HepG2 (cell line): ENCODE measurements at regions not wholly inside any gene's neighbourhood (a gene's known extent, or its start where the extent isn't known, plus 50 kb on each side); places are given as distances from the start of the nearest gene placed in this dataset.

Experiments used
- ATAC-seq: fragments of 200-7000 bp; cut with Tn5 transposase; 3 replicates; pipeline ENCODE4 v1.9.1; 2020; ENCODE audit warnings: mild to moderate bottlenecking, moderate library complexity
- BruUV-seq: library from RNA; stranded (reverse); fragments of 400-500 nt; replicated peaks from 2 replicates; lab custom pipeline; 2021; lab: Mats Ljungman, UMichigan
- CTCF ChIA-PET: fragments of 300-600 bp; formaldehyde crosslinking; extraction: SDS; loops from one replicate; lab custom pipeline; 2021; ENCODE audit warnings: low total read pairs, inconsistent platforms, low intra/inter-chr PET ratio; lab: Yijun Ruan, JAX
- POLR2A ChIA-PET: fragments of 350-600 bp; sonication (Branson Sonifier 250); formaldehyde crosslinking; loops from one replicate; lab custom pipeline; 2020; ENCODE audit warnings: antibody characterized with exemption, inconsistent platforms; lab: Yijun Ruan, JAX
- DNase-seq: peaks from one replicate; pipeline ENCODE4 v3.0.0-alpha.2; 2015; ENCODE audit warnings: low spot score
- FAIRE-seq: peaks from 3 replicates; lab custom pipeline; 2011; peaks lifted over from hg19 to GRCh38; lab: Jason Lieb, UNC
- H2AFZ ChIP-seq: one replicate; pipeline ENCODE4 v1.6.1; 2011; ENCODE audit warnings: low read length, inconsistent platforms
- H3K27ac ChIP-seq: fragments of 300-600 bp; 3 replicates; pipeline ENCODE4 v1.8.0; 2011; ENCODE audit warnings: mixed run types, mild to moderate bottlenecking, mixed read lengths, low read length, inconsistent platforms; ENCODE audit not compliant: insufficient read depth; ENCODE audit errors: extremely low read length
- H3K27me3 ChIP-seq, 2 experiments: fragments of 200-600 bp in 1 of 2; 2 replicates in 1 of 2; 3 replicates in 1 of 2; pipeline versions ENCODE4 v1.6.0 to v1.8.0; 2011; ENCODE audit warnings: low read length in 2 of 2, mild to moderate bottlenecking in 2 of 2, moderate library complexity in 2 of 2, inconsistent platforms in 1 of 2; ENCODE audit not compliant: insufficient read depth in 2 of 2, control insufficient read depth in 1 of 2
- H3K36me3 ChIP-seq, 2 experiments: fragments of 200-600 bp in 1 of 2; replicated peaks in 1 of 2; 2 replicates in 1 of 2; 3 replicates in 1 of 2; pipeline versions ENCODE4 v1.5.1 to v1.8.0; 2011; ENCODE audit warnings: low read length in 2 of 2, inconsistent platforms in 1 of 2; ENCODE audit not compliant: insufficient read depth in 2 of 2, control insufficient read depth in 1 of 2
- H3K4me1 ChIP-seq: 2 replicates; pipeline ENCODE4 v1.5.1; 2012; ENCODE audit warnings: low read length, inconsistent platforms; ENCODE audit not compliant: insufficient read depth
- H3K4me2 ChIP-seq: 2 replicates; pipeline ENCODE4 v1.6.0; 2011; ENCODE audit warnings: low read depth, low read length, inconsistent platforms
- H3K4me3 ChIP-seq, 3 experiments: fragments of 200-600 bp in 1 of 3; sonication (generic), shearing (Covaris generic) in 1 of 3; replicated peaks in 1 of 3; 2 replicates each; pipeline ENCODE4 v1.5.1; 2011 to 2016; ENCODE audit warnings: low read length in 3 of 3, inconsistent platforms in 2 of 3, low read depth in 2 of 3, mild to moderate bottlenecking in 2 of 3, control low read depth in 1 of 3, mixed read lengths in 1 of 3; ENCODE audit not compliant: insufficient read depth in 1 of 3
- H3K79me2 ChIP-seq: one replicate; pipeline ENCODE4 v1.6.1; 2011; ENCODE audit warnings: low read length, inconsistent platforms; ENCODE audit not compliant: insufficient read depth
- H3K9ac ChIP-seq: 2 replicates; pipeline ENCODE4 v1.6.0; 2011; ENCODE audit warnings: mild to moderate bottlenecking, low read depth, low read length, inconsistent platforms; ENCODE audit not compliant: insufficient read depth
- H3K9me3 ChIP-seq: 2 replicates; pipeline ENCODE4 v1.5.1; 2012; ENCODE audit warnings: mild to moderate bottlenecking, low read length
- H4K20me1 ChIP-seq: 2 replicates; pipeline ENCODE4 v1.6.0; 2011; ENCODE audit warnings: inconsistent platforms, mild to moderate bottlenecking, low read length, moderate library complexity; ENCODE audit not compliant: insufficient read depth
- AKAP8 ChIP-seq: sonication (generic); formaldehyde crosslinking; IDR thresholded peaks from 2 replicates; pipeline ENCODE4 v1.5.1; 2020; ENCODE audit warnings: mild to moderate bottlenecking, missing genetic modification reagents
- DNMT1 ChIP-seq: sonication (generic); formaldehyde crosslinking; IDR thresholded peaks from 2 replicates; pipeline ENCODE4 v1.5.1; 2020; ENCODE audit warnings: mild to moderate bottlenecking, missing genetic modification reagents
- HMGA1 ChIP-seq: sonication (generic); formaldehyde crosslinking; conservative IDR thresholded peaks from 2 replicates; pipeline ENCODE4 v1.4.0; 2020; ENCODE audit warnings: missing genetic modification reagents
- HNF4G ChIP-seq, 2 experiments: sonication (generic) in 1 of 2; formaldehyde crosslinking in 1 of 2; IDR thresholded peaks; 2 replicates each; pipeline versions ENCODE4 v1.4.0 to v1.6.1; 2011 to 2020; ENCODE audit warnings: borderline replicate concordance in 2 of 2, low read depth in 2 of 2, mild to moderate bottlenecking in 2 of 2, low read length in 1 of 2, missing genetic modification reagents in 1 of 2, moderate library complexity in 1 of 2
- IRF2 ChIP-seq: IDR thresholded peaks from 2 replicates; pipeline ENCODE4 v1.6.1; 2018; ENCODE audit warnings: missing genetic modification reagents, missing compliant biosample characterization
- KLF6 ChIP-seq: IDR thresholded peaks from 2 replicates; pipeline ENCODE4 v1.8.0; 2016; ENCODE audit warnings: missing biosample characterization, missing genetic modification reagents
- MEIS1 ChIP-seq: sonication (generic); formaldehyde crosslinking; IDR thresholded peaks from 2 replicates; pipeline ENCODE4 v1.9.0; 2021; ENCODE audit warnings: mild to moderate bottlenecking, missing genetic modification reagents, moderate library complexity, borderline replicate concordance
- MIXL1 ChIP-seq: IDR thresholded peaks from 2 replicates; pipeline ENCODE4 v1.6.1; 2016
- NFKBIZ ChIP-seq: IDR thresholded peaks from 2 replicates; pipeline ENCODE4 v1.6.1; 2018; ENCODE audit warnings: missing genetic modification reagents, missing compliant biosample characterization
- SMAD1 ChIP-seq: sonication (generic); formaldehyde crosslinking; IDR thresholded peaks from 2 replicates; pipeline ENCODE4 v1.4.0; 2020; ENCODE audit warnings: missing genetic modification reagents, low read depth, mild to moderate bottlenecking, borderline replicate concordance
- ZKSCAN5 ChIP-seq: sonication (generic); formaldehyde crosslinking; IDR thresholded peaks from 2 replicates; pipeline ENCODE4 v1.5.1; 2020; ENCODE audit warnings: mild to moderate bottlenecking, missing genetic modification reagents
- ZNF24 ChIP-seq: fragments of 450-650 bp; IDR thresholded peaks from 2 replicates; pipeline ENCODE4 v1.6.1; 2017; ENCODE audit warnings: antibody characterized with exemption, mild to moderate bottlenecking
- ZNF3 ChIP-seq: IDR thresholded peaks from 2 replicates; pipeline ENCODE4 v1.7.0; 2017; ENCODE audit warnings: inconsistent platforms
- ZNF33B ChIP-seq: sonication (generic); formaldehyde crosslinking; IDR thresholded peaks from 2 replicates; pipeline ENCODE4 v1.5.1; 2020; ENCODE audit warnings: mild to moderate bottlenecking, missing genetic modification reagents
- ZNF44 ChIP-seq: sonication (generic); formaldehyde crosslinking; IDR thresholded peaks from 2 replicates; pipeline ENCODE4 v1.5.1; 2020; ENCODE audit warnings: mild to moderate bottlenecking, missing genetic modification reagents
- ZNF451 ChIP-seq: sonication (generic); formaldehyde crosslinking; IDR thresholded peaks from 2 replicates; pipeline ENCODE4 v1.5.0; 2020; ENCODE audit warnings: mild to moderate bottlenecking, missing genetic modification reagents
- ZNF577 ChIP-seq: sonication (generic); formaldehyde crosslinking; IDR thresholded peaks from 2 replicates; pipeline ENCODE4 v1.4.0; 2020; ENCODE audit warnings: mild to moderate bottlenecking, low read depth, missing genetic modification reagents, borderline replicate concordance
- WGBS: methylation state at CpG from one replicate; pipeline ENCODE4 v1.1.6; 2017; ENCODE audit warnings: low lambda C conversion rate; 5-methylcytosine and 5-hydroxymethylcytosine counted together
- in situ Hi-C: cut with HindIII; loops from 2 replicates; pipeline ENCODE4 v1.10.0; 2017; ENCODE audit warnings: low pct_unique_long_range_greater_than_20kb; ENCODE audit not compliant: extremely low pct_ligation_motif_present
- intact Hi-C: fragments of 100-400 bp; cut with micrococcal nuclease; formaldehyde crosslinking; loops from one replicate; pipeline ENCODE4 v1.10.0; 2022; ENCODE audit not compliant: unreplicated experiment
- TF ChIP-seq, protein P1 (sequence below): sonication (generic); formaldehyde crosslinking; IDR thresholded peaks from 2 replicates; pipeline ENCODE4 v1.4.0; 2020; ENCODE audit warnings: missing genetic modification reagents
- TF ChIP-seq, protein P2 (sequence below): sonication (generic); formaldehyde crosslinking; IDR thresholded peaks from 2 replicates; pipeline ENCODE4 v1.5.0; 2020; ENCODE audit warnings: mild to moderate bottlenecking, missing genetic modification reagents
- TF ChIP-seq, protein P3 (sequence below): sonication (generic); formaldehyde crosslinking; IDR thresholded peaks from 2 replicates; pipeline ENCODE4 v1.9.0; 2021; ENCODE audit warnings: missing genetic modification reagents, mild to moderate bottlenecking, borderline replicate concordance

DNA sequence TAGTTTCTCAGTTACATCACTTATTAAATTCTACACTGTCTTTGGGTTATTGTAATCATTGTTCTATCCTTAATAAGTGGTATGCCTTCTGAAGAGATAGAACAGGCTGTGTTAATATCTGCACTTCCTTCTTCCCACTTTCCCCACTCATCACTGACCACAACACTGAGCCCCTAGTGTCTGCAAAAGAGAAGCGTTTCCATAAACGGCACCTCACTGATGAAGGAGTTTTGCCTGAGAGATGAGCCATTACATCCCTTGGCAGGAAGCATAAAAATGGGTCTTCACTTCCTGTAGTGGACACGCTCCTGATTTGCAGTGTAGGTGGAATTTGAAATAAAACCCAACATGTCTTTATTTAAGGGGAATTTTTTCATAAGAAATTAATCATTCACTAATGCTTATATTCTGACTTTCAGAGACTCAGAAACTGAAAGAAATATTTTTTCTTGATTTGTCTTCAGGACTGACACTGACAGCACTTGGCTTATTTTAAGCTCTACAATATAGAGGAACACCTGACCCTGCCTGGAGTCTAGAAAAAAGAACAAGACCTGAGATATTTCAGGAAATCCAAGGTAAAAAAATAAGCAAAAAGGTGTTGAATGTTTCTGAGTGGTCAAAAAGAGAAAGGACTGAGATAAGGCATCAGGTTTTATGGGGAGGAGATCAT lies 275.3 kb downstream of the RAD51AP2 start:
- in situ Hi-C loops = no loop called here

DNA sequence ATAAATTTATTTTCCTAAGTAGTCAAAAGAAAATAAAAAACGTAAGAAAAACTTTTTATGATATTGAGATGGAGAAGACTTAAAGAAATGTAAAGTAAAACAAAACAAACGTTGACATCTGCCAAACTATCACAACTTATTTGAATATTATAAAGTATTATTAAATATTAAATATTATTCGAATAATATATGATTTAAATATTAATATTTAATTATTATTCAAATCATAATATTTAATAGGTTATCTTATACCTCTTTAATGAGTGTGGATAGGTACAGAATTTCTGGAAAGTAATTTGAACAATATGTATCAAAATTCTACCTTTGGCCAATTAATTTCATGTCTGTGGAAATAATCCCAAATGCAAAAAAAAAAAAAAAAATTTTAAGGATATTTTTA lies 278.7 kb downstream of the RAD51AP2 start:
- no peaks in the 10 kb centered on the region for H3K79me2 ChIP-seq
- POLR2A ChIA-PET = no interaction called here
- no peak for TF ChIP-seq AKAP8 (CRISPR knock-in tag)
- TF ChIP-seq, protein P1, sequence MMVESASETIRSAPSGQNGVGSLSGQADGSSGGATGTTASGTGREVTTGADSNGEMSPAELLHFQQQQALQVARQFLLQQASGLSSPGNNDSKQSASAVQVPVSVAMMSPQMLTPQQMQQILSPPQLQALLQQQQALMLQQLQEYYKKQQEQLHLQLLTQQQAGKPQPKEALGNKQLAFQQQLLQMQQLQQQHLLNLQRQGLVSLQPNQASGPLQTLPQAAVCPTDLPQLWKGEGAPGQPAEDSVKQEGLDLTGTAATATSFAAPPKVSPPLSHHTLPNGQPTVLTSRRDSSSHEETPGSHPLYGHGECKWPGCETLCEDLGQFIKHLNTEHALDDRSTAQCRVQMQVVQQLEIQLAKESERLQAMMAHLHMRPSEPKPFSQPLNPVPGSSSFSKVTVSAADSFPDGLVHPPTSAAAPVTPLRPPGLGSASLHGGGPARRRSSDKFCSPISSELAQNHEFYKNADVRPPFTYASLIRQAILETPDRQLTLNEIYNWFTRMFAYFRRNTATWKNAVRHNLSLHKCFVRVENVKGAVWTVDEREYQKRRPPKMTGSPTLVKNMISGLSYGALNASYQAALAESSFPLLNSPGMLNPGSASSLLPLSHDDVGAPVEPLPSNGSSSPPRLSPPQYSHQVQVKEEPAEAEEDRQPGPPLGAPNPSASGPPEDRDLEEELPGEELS = no peak
- TF ChIP-seq, protein P2, sequence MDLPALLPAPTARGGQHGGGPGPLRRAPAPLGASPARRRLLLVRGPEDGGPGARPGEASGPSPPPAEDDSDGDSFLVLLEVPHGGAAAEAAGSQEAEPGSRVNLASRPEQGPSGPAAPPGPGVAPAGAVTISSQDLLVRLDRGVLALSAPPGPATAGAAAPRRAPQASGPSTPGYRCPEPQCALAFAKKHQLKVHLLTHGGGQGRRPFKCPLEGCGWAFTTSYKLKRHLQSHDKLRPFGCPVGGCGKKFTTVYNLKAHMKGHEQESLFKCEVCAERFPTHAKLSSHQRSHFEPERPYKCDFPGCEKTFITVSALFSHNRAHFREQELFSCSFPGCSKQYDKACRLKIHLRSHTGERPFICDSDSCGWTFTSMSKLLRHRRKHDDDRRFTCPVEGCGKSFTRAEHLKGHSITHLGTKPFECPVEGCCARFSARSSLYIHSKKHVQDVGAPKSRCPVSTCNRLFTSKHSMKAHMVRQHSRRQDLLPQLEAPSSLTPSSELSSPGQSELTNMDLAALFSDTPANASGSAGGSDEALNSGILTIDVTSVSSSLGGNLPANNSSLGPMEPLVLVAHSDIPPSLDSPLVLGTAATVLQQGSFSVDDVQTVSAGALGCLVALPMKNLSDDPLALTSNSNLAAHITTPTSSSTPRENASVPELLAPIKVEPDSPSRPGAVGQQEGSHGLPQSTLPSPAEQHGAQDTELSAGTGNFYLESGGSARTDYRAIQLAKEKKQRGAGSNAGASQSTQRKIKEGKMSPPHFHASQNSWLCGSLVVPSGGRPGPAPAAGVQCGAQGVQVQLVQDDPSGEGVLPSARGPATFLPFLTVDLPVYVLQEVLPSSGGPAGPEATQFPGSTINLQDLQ (CRISPR knock-in tag) = no peak

More for the DNA sequence above, 275.3 kb downstream of the RAD51AP2 start:
- Histone ChIP-seq H3K4me3 (no peak overlapping the region), H2AFZ (no peak overlapping the region), H3K4me1 (no peaks in the 10 kb centered on the region), H4K20me1 (no peaks in the 10 kb centered on the region), H3K27me3 (no peaks in the 10 kb centered on the region), H3K36me3 (no peaks in the 10 kb centered on the region), H3K9ac (no peak overlapping the region), H3K4me2 (no peak overlapping the region), H3K79me2 (no peaks in the 10 kb centered on the region), H3K9me3 (no peaks in the 10 kb centered on the region), H3K27ac (no peak overlapping the region)
- BruUV-seq = no TSS peak
- intact Hi-C loops = no loop called here
- 14% methylated on average over 3 of the region's 3 CpGs for WGBS
- TF ChIP-seq KLF6 (CRISPR knock-in tag) (no peak), HMGA1 (CRISPR knock-in tag) (no peak), ZNF451 (no peak), ZKSCAN5 (CRISPR knock-in tag) (no peak), HNF4G (IDR thresholded peaks at IDR 0.05; ENCODE audit: borderline replicate concordance, low read depth, low read length) (no peak), HNF4G (CRISPR knock-in tag; IDR thresholded peaks at IDR 0.05; ENCODE audit: borderline replicate concordance, low read depth) (no peak), MEIS1 (CRISPR knock-in tag) (no peak), MIXL1 (CRISPR knock-in tag) (no peak), ZNF24 (no peak), SMAD1 (no peak), ZNF33B (CRISPR knock-in tag) (no peak), IRF2 (CRISPR knock-in tag) (no peak), ZNF44 (no peak), NFKBIZ (no peak), DNMT1 (CRISPR knock-in tag) (no peak), ZNF3 (CRISPR knock-in tag) (no peak), ZNF577 (no peak)
- TF ChIP-seq, protein P3, sequence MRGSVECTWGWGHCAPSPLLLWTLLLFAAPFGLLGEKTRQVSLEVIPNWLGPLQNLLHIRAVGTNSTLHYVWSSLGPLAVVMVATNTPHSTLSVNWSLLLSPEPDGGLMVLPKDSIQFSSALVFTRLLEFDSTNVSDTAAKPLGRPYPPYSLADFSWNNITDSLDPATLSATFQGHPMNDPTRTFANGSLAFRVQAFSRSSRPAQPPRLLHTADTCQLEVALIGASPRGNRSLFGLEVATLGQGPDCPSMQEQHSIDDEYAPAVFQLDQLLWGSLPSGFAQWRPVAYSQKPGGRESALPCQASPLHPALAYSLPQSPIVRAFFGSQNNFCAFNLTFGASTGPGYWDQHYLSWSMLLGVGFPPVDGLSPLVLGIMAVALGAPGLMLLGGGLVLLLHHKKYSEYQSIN (CRISPR knock-in tag) = no peak
- DNase-seq (no peak), ATAC-seq (peak; percentile 46; the same call in 2 of the 3 replicates), FAIRE-seq (no peak)
- ChIA-PET POLR2A (no interaction called here), CTCF (no interaction called here)

More for the DNA sequence above, 278.7 kb downstream of the RAD51AP2 start:
- no peaks in the 10 kb centered on the region for H3K36me3 ChIP-seq
- H3K4me2 ChIP-seq = no peak overlapping the region
- no peak overlapping the region for H3K9ac ChIP-seq
- FAIRE-seq = no peak
- CTCF ChIA-PET = no interaction called here
- intact Hi-C loops = no loop called here
- H2AFZ ChIP-seq = no peak overlapping the region
- no peaks in the 10 kb centered on the region for H3K9me3 ChIP-seq
- no peak for ATAC-seq
- no TSS peak for BruUV-seq
- DNase-seq = no peak
- WGBS = 3% methylated on average over 3 of the region's 3 CpGs
- H3K4me3 ChIP-seq = no peak overlapping the region
- H3K27ac ChIP-seq = no peak overlapping the region
- in situ Hi-C loops = no loop called here
- no peaks in the 10 kb centered on the region for H3K4me1 ChIP-seq
- H4K20me1 ChIP-seq = no peaks in the 10 kb centered on the region
- H3K27me3 ChIP-seq = no peaks in the 10 kb centered on the region
